ENCODE measurements at regions not wholly inside any gene's neighbourhood (a gene's known extent, or its start where the extent isn't known, plus 50 kb on each side); places are given as distances from the start of the nearest gene placed in this dataset.
A peak's percentile ranks its signal among the peaks of the same experiment; 100 is the strongest.

DNA sequence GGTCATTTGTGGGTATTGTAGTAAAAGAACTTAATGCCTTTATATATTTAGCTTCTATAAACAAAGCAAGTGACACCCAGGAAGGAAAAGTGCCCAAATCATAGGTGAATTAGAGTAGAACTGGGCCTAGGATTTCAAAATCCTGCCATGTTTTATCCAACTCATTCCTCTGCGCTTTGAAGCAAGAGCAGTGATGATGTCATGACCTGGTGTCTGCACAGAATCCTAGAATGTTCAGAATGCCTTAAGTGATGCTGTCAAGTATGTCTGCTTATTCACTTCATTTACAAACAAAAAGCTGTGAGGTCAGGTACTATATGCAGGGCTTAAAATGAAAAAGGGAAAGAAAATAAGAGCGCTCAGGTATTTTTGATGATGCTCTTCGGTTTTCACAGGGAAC, 737.2 kb upstream of the ANKRD30A start:
- H3K9me3 ChIP-seq (replicated peaks in 1 of 11): peaks cover 0 to 6% (median 0%) of the 10 kb centered on the region in 11 experiments; a peak in 1 of 22 replicates
- H3K27me3 ChIP-seq: no peaks in the 10 kb centered on the region
- H3K9ac ChIP-seq: no peak overlapping the region
- peaks cover 0 to 4% (median 0%) of the 10 kb centered on the region in 10 experiments; a peak in 1 of 20 replicates for H3K4me1 ChIP-seq
- no peaks in the 10 kb centered on the region for H4K20me1 ChIP-seq
- no peak overlapping the region for H3K27ac ChIP-seq
- H3K36me3 ChIP-seq: no peaks in the 10 kb centered on the region
- no peak for TF ChIP-seq Cebpa-rat (IDR thresholded peaks at IDR 0.05)
- H3K4me2 ChIP-seq: no peak overlapping the region
- no peak overlapping the region for H3K4me3 ChIP-seq

DNA sequence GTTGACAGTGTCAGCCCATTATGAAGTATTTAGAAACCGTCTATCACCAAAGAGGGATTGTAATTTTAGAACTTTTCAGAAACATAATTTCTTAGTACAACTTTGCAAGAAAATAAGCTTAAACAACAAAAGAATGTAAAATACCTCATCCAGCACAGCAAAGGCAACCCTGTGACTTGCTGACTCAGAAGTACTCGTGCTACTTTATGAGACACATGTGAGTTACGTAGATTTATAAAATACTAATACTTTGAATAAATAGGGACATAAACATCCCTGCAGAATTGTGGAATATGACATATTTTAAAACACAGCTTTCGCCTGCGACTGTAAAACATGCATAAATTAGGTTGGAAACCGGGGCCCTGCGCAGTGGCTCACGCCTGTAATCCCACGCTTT, 739.7 kb upstream of the ANKRD30A start:
- no peak overlapping the region for H3K4me3 ChIP-seq
- no peaks in the 10 kb centered on the region for H4K20me1 ChIP-seq
- H3K27me3 ChIP-seq: no peaks in the 10 kb centered on the region
- H3K9me3 ChIP-seq (replicated peaks in 1 of 11): peaks cover 0 to 7% (median 0%) of the 10 kb centered on the region in 11 experiments; a peak in 2 of 22 replicates
- H3K27ac ChIP-seq: no peak overlapping the region
- H3K36me3 ChIP-seq: no peaks in the 10 kb centered on the region
- H3K9ac ChIP-seq: no peak overlapping the region
- no peak for TF ChIP-seq Cebpa-rat (IDR thresholded peaks at IDR 0.05)
- H3K4me2 ChIP-seq: no peak overlapping the region
- H3K4me1 ChIP-seq: peaks cover 0 to 4% (median 0%) of the 10 kb centered on the region in 10 experiments; a peak in 1 of 20 replicates

DNA sequence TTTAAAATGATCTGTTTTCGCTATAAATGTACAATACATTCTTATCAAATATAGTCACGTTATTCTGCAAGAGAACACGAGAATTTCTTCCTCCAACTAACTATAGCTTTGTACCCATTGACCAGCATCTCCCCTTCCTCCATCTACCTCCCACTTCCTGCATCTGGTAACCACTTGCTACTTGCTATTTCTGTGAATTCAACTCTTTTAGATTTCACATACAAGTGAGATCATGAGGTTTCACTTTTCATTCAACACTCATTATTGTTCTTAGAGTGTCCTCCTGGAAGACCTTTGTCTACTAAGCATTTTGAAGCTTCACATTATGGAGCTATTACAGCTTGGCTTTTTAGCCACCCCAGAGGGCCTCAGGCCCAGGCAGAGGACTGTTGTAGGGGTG, 741.3 kb upstream of the FZD8 start:
- Histone ChIP-seq H3K4me1 (peaks cover 0 to 4% (median 0%) of the 10 kb centered on the region in 10 experiments; a peak in 1 of 20 replicates), H3K27me3 (no peaks in the 10 kb centered on the region), H3K9ac (no peak overlapping the region), H3K4me3 (no peak overlapping the region), H3K4me2 (peak overlapping the region in 1 of 11 experiments; percentile 21; a peak in 1 of 22 replicates), H3K27ac (no peak overlapping the region), H3K36me3 (no peaks in the 10 kb centered on the region), H3K9me3 (replicated peaks in 1 of 11) (peaks cover 0 to 7% (median 0%) of the 10 kb centered on the region in 11 experiments; a peak in 2 of 22 replicates), H4K20me1 (no peaks in the 10 kb centered on the region)
- no peak for TF ChIP-seq Cebpa-rat (IDR thresholded peaks at IDR 0.05)

DNA sequence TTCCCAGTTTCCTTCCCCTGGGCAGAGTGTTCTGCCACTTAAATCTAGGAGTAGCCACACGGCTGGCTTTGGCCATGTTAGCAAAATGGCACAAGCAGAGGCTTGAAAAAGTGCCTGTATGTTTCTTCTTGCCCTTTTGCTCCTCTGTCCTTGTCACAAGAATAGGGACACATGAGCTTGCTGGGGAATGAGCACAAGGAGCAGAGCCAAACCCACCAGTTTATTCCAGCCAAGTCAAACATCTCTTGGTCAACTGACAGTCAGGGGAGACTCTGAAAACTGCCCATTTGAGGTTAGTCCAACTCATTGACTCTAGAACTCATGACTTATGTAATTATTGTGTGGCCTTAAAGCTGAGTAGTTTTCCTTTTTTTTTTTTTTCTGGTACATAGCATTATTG, 739.7 kb upstream of the FZD8 start:
- H3K4me1 ChIP-seq: peaks cover 0 to 4% (median 0%) of the 10 kb centered on the region in 10 experiments; a peak in 1 of 20 replicates
- H4K20me1 ChIP-seq: no peaks in the 10 kb centered on the region
- no peak for TF ChIP-seq Cebpa-rat (IDR thresholded peaks at IDR 0.05)
- no peaks in the 10 kb centered on the region for H3K36me3 ChIP-seq
- no peak overlapping the region for H3K9ac ChIP-seq
- no peaks in the 10 kb centered on the region for H3K27me3 ChIP-seq
- H3K9me3 ChIP-seq (replicated peaks in 1 of 11): peaks cover 0 to 7% (median 0%) of the 10 kb centered on the region in 11 experiments; a peak in 2 of 22 replicates
- no peak overlapping the region for H3K4me3 ChIP-seq
- H3K4me2 ChIP-seq: no peak overlapping the region
- no peak overlapping the region for H3K27ac ChIP-seq

DNA sequence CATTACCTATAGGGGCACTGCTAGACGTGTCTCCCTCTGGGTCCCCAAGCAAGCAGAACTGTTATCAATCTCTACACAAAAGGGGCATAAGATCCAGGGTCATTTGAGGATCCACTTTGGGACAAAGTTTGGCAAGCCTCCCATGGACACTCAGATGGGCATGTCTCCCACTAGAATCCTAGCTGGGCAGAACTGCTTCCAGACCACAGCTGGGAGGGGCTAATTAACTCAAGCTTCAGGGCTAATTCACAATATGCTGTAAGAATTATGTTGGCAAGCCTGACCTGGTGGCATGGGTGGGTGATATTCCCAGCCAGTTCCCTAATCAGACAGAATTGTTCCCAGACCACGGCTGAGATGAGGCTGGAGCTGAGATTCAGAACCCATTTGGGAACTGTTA, 738.4 kb upstream of the FZD8 start:
- Histone ChIP-seq H3K27me3 (no peaks in the 10 kb centered on the region), H3K9me3 (replicated peaks in 1 of 11) (peaks cover 0 to 7% (median 0%) of the 10 kb centered on the region in 11 experiments; a peak in 2 of 22 replicates), H3K4me3 (no peak overlapping the region), H4K20me1 (no peaks in the 10 kb centered on the region), H3K4me2 (no peak overlapping the region), H3K4me1 (peaks cover 0 to 4% (median 0%) of the 10 kb centered on the region in 10 experiments; a peak in 1 of 20 replicates), H3K36me3 (no peaks in the 10 kb centered on the region), H3K27ac (no peak overlapping the region), H3K9ac (no peak overlapping the region)
- TF ChIP-seq Cebpa-rat (IDR thresholded peaks at IDR 0.05): no peak

DNA sequence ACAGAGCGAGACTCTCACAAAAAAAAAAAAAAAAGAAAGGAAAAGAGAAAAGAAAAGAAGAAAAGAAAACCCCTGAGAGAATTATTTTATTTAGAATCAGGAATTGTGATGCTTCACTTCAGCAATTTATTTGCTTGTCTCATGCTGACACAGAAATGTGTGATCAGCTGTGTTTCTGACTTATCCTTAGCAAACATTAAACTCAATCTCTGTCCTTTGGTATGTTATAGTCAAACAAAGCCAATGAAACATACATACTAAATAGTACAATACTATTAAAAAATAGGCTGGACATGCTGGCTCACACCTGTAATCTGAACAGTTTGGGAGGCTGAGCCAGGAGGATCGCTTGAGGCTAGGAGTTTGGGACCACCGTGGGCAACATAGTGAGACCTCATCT, 733.0 kb upstream of the FZD8 start:
- Histone ChIP-seq H3K27ac (no peak overlapping the region), H3K9ac (no peak overlapping the region), H3K4me2 (no peak overlapping the region), H3K27me3 (no peaks in the 10 kb centered on the region), H3K36me3 (no peaks in the 10 kb centered on the region), H4K20me1 (no peaks in the 10 kb centered on the region), H3K4me3 (no peak overlapping the region), H3K9me3 (replicated peaks in 1 of 11) (peaks cover 0 to 5% (median 0%) of the 10 kb centered on the region in 11 experiments; a peak in 3 of 22 replicates), H3K4me1 (no peaks in the 10 kb centered on the region)
- no peak for TF ChIP-seq Cebpa-rat (IDR thresholded peaks at IDR 0.05)

DNA sequence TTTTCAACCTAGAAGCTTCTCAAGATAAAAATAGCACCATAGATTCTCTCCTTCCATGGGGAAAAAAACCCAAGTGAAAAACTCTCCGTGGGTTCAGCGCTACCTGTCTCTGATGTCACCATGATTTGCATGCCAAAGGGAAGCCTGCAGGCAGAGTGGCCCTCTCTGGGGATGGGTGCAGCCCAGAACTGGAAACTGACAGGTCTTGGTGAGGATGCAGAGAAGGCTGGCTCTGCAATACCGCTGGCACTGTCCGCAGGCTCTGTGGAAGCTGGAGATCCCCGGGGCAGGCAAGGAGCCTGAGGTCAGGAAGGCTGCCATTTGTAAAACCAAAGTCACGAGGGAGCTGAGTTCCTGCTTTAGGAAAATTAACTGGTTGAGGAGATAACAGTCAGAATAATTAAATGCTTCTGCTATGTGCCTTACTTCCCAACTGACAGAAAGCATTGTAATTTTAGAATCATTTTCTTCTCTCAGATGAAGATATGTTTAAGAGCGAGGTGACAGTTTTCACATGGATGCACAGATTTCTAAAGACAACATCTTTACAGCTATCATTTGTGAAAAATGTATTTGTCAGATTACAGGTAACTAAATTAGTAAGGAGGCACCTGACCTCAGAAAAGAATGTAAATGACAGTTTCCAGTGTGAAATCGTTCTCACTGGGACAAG, 731.5 kb upstream of the FZD8 start:
- Histone ChIP-seq H3K4me3 (no peak overlapping the region), H3K9me3 (replicated peaks in 1 of 11) (peaks cover 0 to 5% (median 0%) of the 10 kb centered on the region in 11 experiments; a peak in 3 of 22 replicates), H4K20me1 (no peaks in the 10 kb centered on the region), H3K27ac (no peak overlapping the region), H3K36me3 (no peaks in the 10 kb centered on the region), H3K27me3 (no peaks in the 10 kb centered on the region), H3K4me1 (no peaks in the 10 kb centered on the region), H3K4me2 (no peak overlapping the region), H3K9ac (no peak overlapping the region)
- no peak for TF ChIP-seq Cebpa-rat (IDR thresholded peaks at IDR 0.05)

DNA sequence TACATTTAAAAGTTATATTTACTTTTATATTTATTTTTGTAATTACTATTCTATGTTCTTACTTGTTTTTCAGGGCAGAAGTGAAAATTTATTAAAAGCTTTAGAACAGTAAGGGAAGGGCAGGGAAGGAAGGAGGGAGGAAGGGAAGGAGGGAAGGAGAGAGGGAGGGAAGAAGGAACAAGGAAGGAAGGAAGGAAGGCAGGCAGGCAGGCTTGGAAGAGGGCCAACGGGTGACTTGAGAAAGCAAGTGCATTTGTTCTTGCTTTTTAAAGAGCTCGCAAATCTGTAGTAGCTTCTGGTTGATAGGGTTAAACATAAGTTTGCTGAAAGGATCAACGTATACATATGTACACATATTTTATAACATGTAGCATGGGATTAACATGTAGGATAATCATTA, 725.3 kb upstream of the FZD8 start:
- Histone ChIP-seq H3K4me1 (peaks cover 0 to 4% (median 0%) of the 10 kb centered on the region in 10 experiments; a peak in 3 of 20 replicates), H3K27ac (no peak overlapping the region), H3K36me3 (no peaks in the 10 kb centered on the region), H4K20me1 (no peaks in the 10 kb centered on the region), H3K4me2 (no peak overlapping the region), H3K9ac (no peak overlapping the region), H3K27me3 (no peaks in the 10 kb centered on the region), H3K4me3 (no peak overlapping the region), H3K9me3 (replicated peaks in 1 of 11) (peaks cover 0 to 25% (median 10%) of the 10 kb centered on the region in 11 experiments; a peak in 15 of 22 replicates)
- no peak for TF ChIP-seq Cebpa-rat (IDR thresholded peaks at IDR 0.05)

DNA sequence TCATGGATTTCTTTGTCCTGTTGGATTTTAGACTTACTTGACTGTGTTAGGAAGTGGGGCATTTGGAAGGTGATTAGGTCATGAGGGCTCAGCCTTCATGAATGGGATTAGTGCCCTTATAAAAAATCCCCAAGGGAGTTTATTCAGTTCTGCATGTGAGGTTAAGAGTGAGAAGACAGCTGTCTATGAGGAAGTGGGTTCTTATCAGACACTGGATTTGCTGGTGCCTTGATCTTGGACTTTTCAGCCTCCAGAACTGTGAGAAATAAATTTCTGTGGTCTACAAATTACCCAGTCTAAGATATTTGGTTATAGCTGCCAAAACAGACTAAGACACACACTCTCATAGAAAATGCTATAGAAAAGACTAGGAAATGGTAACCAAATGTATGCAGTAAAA, 724.7 kb upstream of the FZD8 start:
- no peaks in the 10 kb centered on the region for H4K20me1 ChIP-seq
- no peak overlapping the region for H3K4me3 ChIP-seq
- H3K36me3 ChIP-seq: no peaks in the 10 kb centered on the region
- H3K9ac ChIP-seq: no peak overlapping the region
- no peaks in the 10 kb centered on the region for H3K27me3 ChIP-seq
- no peak overlapping the region for H3K4me2 ChIP-seq
- peaks cover 0 to 22% (median 10%) of the 10 kb centered on the region in 11 experiments; a peak in 15 of 22 replicates for H3K9me3 ChIP-seq (replicated peaks in 1 of 11)
- no peak for TF ChIP-seq Cebpa-rat (IDR thresholded peaks at IDR 0.05)
- no peak overlapping the region for H3K27ac ChIP-seq
- peaks cover 0 to 8% (median 0%) of the 10 kb centered on the region in 10 experiments; a peak in 5 of 20 replicates for H3K4me1 ChIP-seq

DNA sequence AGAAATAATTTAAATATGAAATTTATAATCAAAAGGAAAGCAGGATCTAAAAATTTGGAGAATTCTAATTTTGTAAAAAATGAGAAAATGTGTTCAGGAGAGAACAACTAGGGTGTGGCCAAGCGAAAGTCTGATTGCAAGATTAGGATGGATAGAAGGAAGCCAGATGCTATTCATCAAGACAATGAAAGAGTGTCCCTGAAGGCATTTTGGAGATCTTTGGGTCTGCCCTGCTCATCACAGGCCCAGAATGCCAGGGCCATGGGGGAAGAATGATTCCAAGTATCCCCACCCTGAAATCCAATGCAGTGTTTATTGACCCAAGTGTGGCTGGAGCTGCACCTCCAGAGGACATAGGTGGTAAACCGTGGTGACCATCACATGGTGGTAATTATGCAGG, 724.0 kb upstream of the FZD8 start:
- H3K4me3 ChIP-seq: no peak overlapping the region
- H3K27me3 ChIP-seq: no peaks in the 10 kb centered on the region
- no peak for TF ChIP-seq Cebpa-rat (IDR thresholded peaks at IDR 0.05)

More for the DNA sequence above, 724.0 kb upstream of the FZD8 start:
- Histone ChIP-seq H3K4me2 (no peak overlapping the region), H3K27ac (no peak overlapping the region), H3K4me1 (peaks cover 0 to 8% (median 0%) of the 10 kb centered on the region in 10 experiments; a peak in 5 of 20 replicates), H3K36me3 (no peaks in the 10 kb centered on the region), H3K9ac (no peak overlapping the region), H4K20me1 (no peaks in the 10 kb centered on the region), H3K9me3 (replicated peaks in 1 of 11) (peaks cover 0 to 22% (median 10%) of the 10 kb centered on the region in 11 experiments; a peak in 15 of 22 replicates)

Data from BLaER1 treated with 17β-estradiol and CSF1 and Interleukin-3, amounts not matched to agents 10 nM and 100 nM (cell line).